NCI-H2107 treated with DMSO at 0.1 percent for 48 hours (cell line): ENCODE measurements at regions not wholly inside any gene's neighbourhood (a gene's known extent, or its start where the extent isn't known, plus 50 kb on each side); places are given as distances from the start of the nearest gene placed in this dataset.
"Not testable (repeated sequence)": the region's sequence is repeated elsewhere in the genome, so short reads cannot be mapped to it uniquely, and the experiment has no call there.

Source experiments
- DNase-seq: peaks from one replicate; lab custom pipeline; 2025; ENCODE audit not compliant: unreplicated experiment; lab: John Stamatoyannopoulos, UW

GRCh38 chr5:17398866-17399835, 98.9 kb upstream of the TAF11L2 start:
- no peak for DNase-seq

- DNase-seq, result no peak
Measured at GRCh38 chr5:17399931-17400330, 98.1 kb upstream of the TAF11L2 start.

- peak; percentile 78 for DNase-seq
Measured at GRCh38 chr5:17400724-17401469, 97.1 kb upstream of the TAF11L2 start.

- DNase-seq, result peak; percentile 18
Measured at GRCh38 chr5:17401470-17402288, 96.4 kb upstream of the TAF11L2 start.

- DNase-seq, result no peak
Measured at GRCh38 chr5:17402289-17403121, 95.5 kb upstream of the TAF11L2 start.

- DNase-seq, result no peak
Measured at GRCh38 chr5:17403695-17404490, 94.1 kb upstream of the TAF11L2 start.

- DNase-seq, result no peak
Measured at GRCh38 chr5:17405976-17406375, 92.1 kb upstream of the TAF11L2 start.

- no peak for DNase-seq
Measured at GRCh38 chr5:17406423-17406838, 91.6 kb upstream of the TAF11L2 start.

- DNase-seq, result no peak
Measured at GRCh38 chr5:17411436-17412402, 86.3 kb upstream of the TAF11L2 start.

- DNase-seq, result no peak
Measured at GRCh38 chr5:17412760-17413671, 85.0 kb upstream of the TAF11L2 start.

GRCh38 chr5:17413691-17414090, 84.3 kb upstream of the TAF11L2 start:
- DNase-seq, result no peak

- DNase-seq, result no peak
Measured at GRCh38 chr5:17415321-17415758, 82.7 kb upstream of the TAF11L2 start.

- not testable (repeated sequence) for DNase-seq
Measured at GRCh38 chr5:17416374-17416773, 81.7 kb upstream of the TAF11L2 start.

- no peak for DNase-seq
Measured at GRCh38 chr5:17424674-17425073, 73.4 kb upstream of the TAF11L2 start.

- no peak for DNase-seq
Measured at GRCh38 chr5:17425385-17426070, 72.5 kb upstream of the TAF11L2 start.

GRCh38 chr5:17426104-17426749, 71.8 kb upstream of the TAF11L2 start:
- peak; percentile 63 for DNase-seq
